ENCODE measurements at regions not wholly inside any gene's neighbourhood (a gene's known extent, or its start where the extent isn't known, plus 50 kb on each side); places are given as distances from the start of the nearest gene placed in this dataset.

- TF ChIP-seq CTCF (IDR thresholded peaks at IDR 0.05) (no peak), ZFX (IDR thresholded peaks at IDR 0.05; ENCODE audit: borderline replicate concordance) (no peak)
- H3K27ac ChIP-seq = peak overlapping the region; percentile 82
Observed at GRCh38 chr17:68759002-68759342, 157.8 kb upstream of the FAM20A start.

- peak overlapping the region; percentile 82 for H3K27ac ChIP-seq
Observed at GRCh38 chr17:68757866-68758757, 156.9 kb upstream of the FAM20A start.

- H3K27ac ChIP-seq = no peak overlapping the region
- no peak for TF ChIP-seq ZFX (IDR thresholded peaks at IDR 0.05; ENCODE audit: borderline replicate concordance)
Observed at GRCh38 chr17:68753985-68754769, 153.0 kb upstream of the FAM20A start.

- H3K27ac ChIP-seq = no peak overlapping the region
- TF ChIP-seq CTCF (IDR thresholded peaks at IDR 0.05) = no peak
- TF ChIP-seq ZFX (IDR thresholded peaks at IDR 0.05; ENCODE audit: borderline replicate concordance) = no peak
Observed at GRCh38 chr17:68750208-68750562, 149.0 kb upstream of the FAM20A start.

GRCh38 chr17:68749349-68750207 is 148.4 kb upstream of the FAM20A start:
- H3K27ac ChIP-seq = no peak overlapping the region
- no peak for TF ChIP-seq ZFX (IDR thresholded peaks at IDR 0.05; ENCODE audit: borderline replicate concordance)
- TF ChIP-seq CTCF (IDR thresholded peaks at IDR 0.05) = no peak

GRCh38 chr17:68748381-68748780 is 147.2 kb upstream of the FAM20A start:
- no peak overlapping the region for H3K27ac ChIP-seq
- TF ChIP-seq ZFX (IDR thresholded peaks at IDR 0.05; ENCODE audit: borderline replicate concordance) (no peak), CTCF (IDR thresholded peaks at IDR 0.05) (no peak)

GRCh38 chr17:68740555-68741447 is 139.6 kb upstream of the FAM20A start:
- peak; percentile 28 for TF ChIP-seq CTCF (IDR thresholded peaks at IDR 0.05)
- no peak for TF ChIP-seq ZFX (IDR thresholded peaks at IDR 0.05; ENCODE audit: borderline replicate concordance)
- no peak overlapping the region for H3K27ac ChIP-seq
